LNCaP clone FGC (cell line): ENCODE measurements at regions not wholly inside any gene's neighbourhood (a gene's known extent, or its start where the extent isn't known, plus 50 kb on each side); places are given as distances from the start of the nearest gene placed in this dataset.
A peak's percentile ranks its signal among the peaks of the same experiment; 100 is the strongest.

Experiments used
- DNase-seq: peaks from one replicate; pipeline ENCODE4 v3.0.0-alpha.2; 2011; ENCODE audit warnings: low read depth
- H3K4me3 ChIP-seq: 2 replicates; pipeline ENCODE4 v1.5.1; 2011; ENCODE audit warnings: mild to moderate bottlenecking, low read depth, low read length, control low read depth
- CTCF ChIP-seq: IDR thresholded peaks from 2 replicates; pipeline ENCODE4 v1.5.1; 2012; ENCODE audit warnings: mild to moderate bottlenecking; ENCODE audit not compliant: control insufficient read depth, insufficient read depth; ENCODE audit errors: extremely low read depth

- H3K4me3 ChIP-seq: no peak overlapping the region
- TF ChIP-seq CTCF: peak; percentile 98
- peak; percentile 27 for DNase-seq
Observed at GRCh38 chr7:131859147-131859821, 302.9 kb upstream of the PODXL start.

DNA sequence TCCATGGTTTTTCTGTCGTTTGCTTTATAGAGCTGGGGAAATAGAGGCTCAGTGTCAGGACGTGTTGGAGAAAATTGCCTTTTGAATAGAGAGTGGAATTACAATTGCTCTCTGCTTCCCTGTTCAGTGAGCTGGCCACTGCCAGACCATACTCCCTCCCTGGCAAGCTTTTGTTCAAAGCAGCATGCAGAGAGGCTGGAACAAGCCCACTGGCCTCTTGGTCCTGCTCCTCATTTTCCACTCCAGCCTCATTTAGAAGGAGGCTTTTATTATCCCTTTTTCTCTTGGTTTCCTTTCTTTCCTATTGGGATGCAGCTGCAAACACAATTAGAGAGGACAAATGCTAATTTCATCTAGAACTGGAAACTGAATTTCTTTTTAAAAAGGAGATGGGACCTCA, 302.2 kb upstream of the PODXL start:
- H3K4me3 ChIP-seq: no peak overlapping the region
- TF ChIP-seq CTCF: no peak
- no peak for DNase-seq

GRCh38 chr7:131849472-131849871, 293.0 kb upstream of the PODXL start:
- H3K4me3 ChIP-seq: no peak overlapping the region
- no peak for TF ChIP-seq CTCF
- no peak for DNase-seq

- H3K4me3 ChIP-seq: no peak overlapping the region
- no peak for TF ChIP-seq CTCF
- no peak for DNase-seq
Observed at GRCh38 chr7:131848033-131848432, 291.6 kb upstream of the PODXL start.

DNA sequence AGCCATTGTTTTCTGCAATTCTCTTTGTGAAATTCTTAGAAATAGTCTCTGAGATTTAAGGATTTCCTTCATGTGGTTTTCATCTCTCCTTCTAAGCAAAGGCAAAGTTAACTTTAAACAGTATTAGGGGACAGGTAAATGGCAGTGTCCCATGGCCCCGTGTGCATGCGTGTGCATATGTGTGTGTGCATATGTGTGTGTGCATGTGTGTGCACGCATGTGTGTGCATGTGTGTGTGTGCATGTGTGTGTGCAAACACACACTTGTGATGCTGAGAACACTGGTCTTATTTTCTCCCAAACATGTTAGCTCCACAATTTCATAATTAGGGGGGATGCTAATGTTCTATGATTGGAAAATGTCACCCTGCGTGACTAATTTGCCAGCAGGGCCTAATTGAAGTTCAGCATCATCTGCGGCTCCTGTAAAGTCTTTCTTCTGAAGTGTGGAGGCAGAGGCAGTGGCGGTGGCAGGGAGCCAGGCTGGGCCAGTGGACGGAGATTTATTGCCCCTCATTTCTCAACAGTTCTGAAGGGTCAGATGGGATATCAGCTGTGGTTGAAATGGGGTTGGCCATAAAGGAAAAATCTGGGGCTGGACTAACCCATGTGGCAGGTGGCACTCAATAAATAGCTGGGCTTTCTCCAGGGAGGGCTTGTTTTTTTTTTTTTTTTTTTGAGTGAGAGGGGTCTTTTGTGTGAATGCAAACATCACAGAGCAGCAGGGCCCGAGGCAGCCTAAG, 289.3 kb upstream of the PODXL start:
- no peak for TF ChIP-seq CTCF
- no peak overlapping the region for H3K4me3 ChIP-seq
- DNase-seq: no peak

DNA sequence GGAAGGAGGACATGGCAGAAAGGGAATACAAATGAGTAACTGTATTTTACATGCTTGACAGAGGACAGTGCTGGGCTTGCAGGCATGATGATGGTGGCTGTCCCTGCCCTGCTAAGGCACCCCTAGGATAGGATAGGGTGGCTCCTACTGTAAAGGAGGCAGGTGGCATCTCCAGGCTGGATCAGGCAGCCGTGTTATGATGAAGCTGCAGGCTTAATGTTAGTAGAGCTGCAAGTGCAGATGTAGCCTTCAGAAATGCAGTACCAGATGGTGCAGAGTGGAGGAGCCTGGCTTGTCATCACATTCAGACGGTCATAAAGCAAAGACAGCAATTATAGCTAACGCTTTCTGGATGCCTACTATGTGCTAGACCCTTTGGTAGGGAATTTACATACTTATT, 287.9 kb upstream of the PODXL start:
- no peak overlapping the region for H3K4me3 ChIP-seq
- no peak for DNase-seq
- 0 out of 2 replicates have a peak, but pooled peaks have one; percentile 4 for TF ChIP-seq CTCF
